ENCODE measurements at regions not wholly inside any gene's neighbourhood (a gene's known extent, or its start where the extent isn't known, plus 50 kb on each side); places are given as distances from the start of the nearest gene placed in this dataset.

DNA sequence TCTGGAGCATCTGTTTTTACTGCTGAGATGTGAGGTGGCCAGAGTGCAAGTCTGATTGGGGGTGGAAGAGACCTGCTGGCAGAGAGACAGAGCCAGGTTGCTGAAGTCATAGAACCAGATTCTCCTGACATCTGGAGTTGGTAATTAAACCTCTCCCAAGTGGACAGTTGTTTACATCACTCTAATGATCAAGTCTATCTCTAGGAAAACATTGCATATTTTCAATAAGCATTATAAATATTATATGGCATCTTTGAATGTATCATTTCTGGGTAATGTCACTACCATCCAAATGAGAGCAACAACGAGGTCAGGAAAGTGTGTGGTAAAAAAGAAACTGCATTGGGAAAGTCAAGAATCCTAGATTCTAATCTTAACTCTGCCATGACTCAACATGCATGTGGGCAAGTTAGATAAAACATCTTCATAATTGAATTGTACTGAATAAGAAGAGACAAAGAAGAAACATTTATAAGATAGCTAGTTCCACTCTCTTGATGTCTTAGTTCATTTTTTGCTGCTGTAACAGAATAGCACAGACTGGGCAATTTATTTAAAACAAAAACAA, 351.2 kb upstream of the API5 start:
- Histone ChIP-seq H3K9me3 (no peaks in the 10 kb centered on the region), H3K4me3 (no peak overlapping the region), H3K36me3 (no peaks in the 10 kb centered on the region), H3K27ac (no peak overlapping the region), H3K4me1 (no peaks in the 10 kb centered on the region), H3K27me3 (no peaks in the 10 kb centered on the region)
- DNase-seq (ENCODE audit: low spot score in 2 of 2), result no peak
- intact Hi-C loops (cut with DNase I; ENCODE audit: low total_unique reads), result no loop called here
- TF ChIP-seq CTCF (IDR thresholded peaks at IDR 0.05) (no peak), POLR2A (IDR thresholded peaks at IDR 0.05) (no peak), POLR2AphosphoS5 (IDR thresholded peaks at IDR 0.05) (no peak)

GRCh38 chr11:42967653-42968052, 344.1 kb upstream of the API5 start:
- intact Hi-C loops (cut with DNase I; ENCODE audit: low total_unique reads), result no loop called here
- Histone ChIP-seq H3K27me3 (no peaks in the 10 kb centered on the region), H3K27ac (no peak overlapping the region), H3K36me3 (no peaks in the 10 kb centered on the region), H3K9me3 (no peaks in the 10 kb centered on the region), H3K4me3 (no peak overlapping the region), H3K4me1 (no peaks in the 10 kb centered on the region)
- DNase-seq (ENCODE audit: low spot score in 2 of 2), result no peak
- no peak for TF ChIP-seq CTCF (IDR thresholded peaks at IDR 0.05)
- TF ChIP-seq POLR2A (IDR thresholded peaks at IDR 0.05), result no peak
- TF ChIP-seq POLR2AphosphoS5 (IDR thresholded peaks at IDR 0.05), result no peak

- H3K27me3 ChIP-seq, result no peaks in the 10 kb centered on the region
- H3K4me1 ChIP-seq, result no peaks in the 10 kb centered on the region
- TF ChIP-seq CTCF (IDR thresholded peaks at IDR 0.05) (no peak), POLR2AphosphoS5 (IDR thresholded peaks at IDR 0.05) (no peak), POLR2A (IDR thresholded peaks at IDR 0.05) (no peak)
- intact Hi-C loops (cut with DNase I; ENCODE audit: low total_unique reads), result no loop called here
- no peaks in the 10 kb centered on the region for H3K36me3 ChIP-seq
- H3K27ac ChIP-seq, result no peak overlapping the region
- no peak overlapping the region for H3K4me3 ChIP-seq
- H3K9me3 ChIP-seq, result no peaks in the 10 kb centered on the region
- no peak for DNase-seq (ENCODE audit: low spot score in 2 of 2)
Measured at GRCh38 chr11:42972741-42973140, 339.1 kb upstream of the API5 start.

DNA sequence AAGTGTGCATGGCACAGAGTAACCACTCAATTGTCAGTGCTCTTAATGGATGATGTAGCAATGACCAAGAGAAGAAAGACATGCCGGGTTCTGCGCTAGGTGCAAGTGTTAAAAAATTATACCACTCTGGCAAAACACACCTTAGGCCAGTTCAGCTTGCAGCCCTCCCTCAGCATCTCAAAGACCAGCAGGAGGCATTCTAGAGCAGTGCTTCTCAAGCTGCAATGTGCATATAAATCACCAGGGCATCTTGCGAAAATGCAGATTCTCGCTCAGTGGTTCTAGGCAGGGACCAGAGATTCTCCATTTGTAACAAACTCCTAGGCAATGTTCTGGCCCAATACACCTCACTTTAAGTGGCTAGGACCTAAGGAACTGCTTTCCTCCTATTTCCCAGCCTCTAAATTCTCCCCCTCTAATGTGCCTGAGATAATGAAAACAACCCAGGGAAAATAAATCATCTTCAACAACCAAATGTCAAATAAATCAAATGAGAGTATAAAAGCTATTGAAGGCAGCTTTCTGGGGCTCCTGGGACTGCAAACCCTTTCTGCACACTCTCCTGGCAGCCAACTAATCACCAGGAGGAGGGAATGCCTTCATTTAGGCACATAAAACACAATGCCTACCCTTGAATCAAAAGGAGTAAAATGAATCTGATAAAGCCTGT, 337.2 kb upstream of the API5 start:
- H3K9me3 ChIP-seq, result no peaks in the 10 kb centered on the region
- H3K27me3 ChIP-seq, result no peaks in the 10 kb centered on the region
- H3K27ac ChIP-seq, result no peak overlapping the region
- no peaks in the 10 kb centered on the region for H3K36me3 ChIP-seq
- TF ChIP-seq POLR2A (IDR thresholded peaks at IDR 0.05) (no peak), POLR2AphosphoS5 (IDR thresholded peaks at IDR 0.05) (no peak), CTCF (IDR thresholded peaks at IDR 0.05) (no peak)
- H3K4me1 ChIP-seq, result no peaks in the 10 kb centered on the region
- H3K4me3 ChIP-seq, result no peak overlapping the region
- intact Hi-C loops (cut with DNase I; ENCODE audit: low total_unique reads), result no loop called here
- no peak for DNase-seq (ENCODE audit: low spot score in 2 of 2)

GRCh38 chr11:42975180-42975529, 336.6 kb upstream of the API5 start:
- intact Hi-C loops (cut with DNase I; ENCODE audit: low total_unique reads), result no loop called here
- H3K9me3 ChIP-seq, result no peaks in the 10 kb centered on the region
- TF ChIP-seq CTCF (IDR thresholded peaks at IDR 0.05), result no peak
- no peak for TF ChIP-seq POLR2A (IDR thresholded peaks at IDR 0.05)
- no peak for TF ChIP-seq POLR2AphosphoS5 (IDR thresholded peaks at IDR 0.05)
- no peaks in the 10 kb centered on the region for H3K4me1 ChIP-seq
- H3K27ac ChIP-seq, result no peak overlapping the region
- no peaks in the 10 kb centered on the region for H3K36me3 ChIP-seq
- DNase-seq (ENCODE audit: low spot score in 2 of 2), result no peak
- no peak overlapping the region for H3K4me3 ChIP-seq
- H3K27me3 ChIP-seq, result no peaks in the 10 kb centered on the region
